ENCODE measurements at regions not wholly inside any gene's neighbourhood (a gene's known extent, or its start where the extent isn't known, plus 50 kb on each side); places are given as distances from the start of the nearest gene placed in this dataset.
A peak's percentile ranks its signal among the peaks of the same experiment; 100 is the strongest.

DNA sequence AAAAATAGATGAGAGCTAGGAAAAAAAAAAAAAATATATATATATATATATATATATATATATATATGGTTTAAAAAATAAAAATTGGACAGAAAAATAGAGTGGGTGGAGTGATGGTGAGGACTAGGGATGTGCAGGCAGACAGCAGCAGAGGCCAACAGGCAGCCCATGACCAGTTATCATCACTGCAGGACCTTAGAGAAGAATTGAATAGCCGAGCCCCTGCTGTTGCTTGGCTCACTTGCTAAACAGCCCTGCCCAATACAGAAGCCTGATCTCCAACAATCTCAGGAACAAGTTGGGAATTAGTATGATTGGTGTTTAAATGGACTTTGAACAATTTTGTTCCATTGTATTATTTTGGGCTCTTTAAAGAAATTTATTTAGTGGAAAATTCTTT is 967.5 kb upstream of the PIK3C3 start:
- no peak for DNase-seq (ENCODE audit: low read depth)
- no peak overlapping the region for H3K4me3 ChIP-seq (ENCODE audit: low read depth, low read length)
- TF ChIP-seq, protein P1, sequence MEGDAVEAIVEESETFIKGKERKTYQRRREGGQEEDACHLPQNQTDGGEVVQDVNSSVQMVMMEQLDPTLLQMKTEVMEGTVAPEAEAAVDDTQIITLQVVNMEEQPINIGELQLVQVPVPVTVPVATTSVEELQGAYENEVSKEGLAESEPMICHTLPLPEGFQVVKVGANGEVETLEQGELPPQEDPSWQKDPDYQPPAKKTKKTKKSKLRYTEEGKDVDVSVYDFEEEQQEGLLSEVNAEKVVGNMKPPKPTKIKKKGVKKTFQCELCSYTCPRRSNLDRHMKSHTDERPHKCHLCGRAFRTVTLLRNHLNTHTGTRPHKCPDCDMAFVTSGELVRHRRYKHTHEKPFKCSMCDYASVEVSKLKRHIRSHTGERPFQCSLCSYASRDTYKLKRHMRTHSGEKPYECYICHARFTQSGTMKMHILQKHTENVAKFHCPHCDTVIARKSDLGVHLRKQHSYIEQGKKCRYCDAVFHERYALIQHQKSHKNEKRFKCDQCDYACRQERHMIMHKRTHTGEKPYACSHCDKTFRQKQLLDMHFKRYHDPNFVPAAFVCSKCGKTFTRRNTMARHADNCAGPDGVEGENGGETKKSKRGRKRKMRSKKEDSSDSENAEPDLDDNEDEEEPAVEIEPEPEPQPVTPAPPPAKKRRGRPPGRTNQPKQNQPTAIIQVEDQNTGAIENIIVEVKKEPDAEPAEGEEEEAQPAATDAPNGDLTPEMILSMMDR (conservative IDR thresholded peaks at IDR 0.05; ENCODE audit: low read depth, low read length), result no peak

DNA sequence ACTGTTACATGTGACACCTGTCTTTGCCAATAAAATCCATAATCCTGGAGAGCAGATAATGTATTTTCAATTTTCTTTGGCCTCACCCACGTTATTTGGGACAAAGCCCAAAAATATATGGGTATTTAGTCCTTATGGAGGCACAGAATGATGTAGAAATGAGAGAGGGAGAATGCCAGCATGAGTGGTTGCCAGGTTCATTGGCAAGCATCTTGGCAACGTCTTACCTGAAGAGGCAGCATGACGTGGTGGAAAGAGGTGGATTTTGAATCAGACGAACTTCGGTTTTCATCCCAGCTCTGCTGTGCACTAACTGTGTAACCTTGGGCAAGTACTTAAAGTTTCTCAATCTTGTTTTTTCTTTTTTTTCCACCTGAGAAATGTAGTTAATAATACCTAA is 969.6 kb upstream of the PIK3C3 start:
- H3K4me3 ChIP-seq (ENCODE audit: low read depth, low read length), result no peak overlapping the region
- TF ChIP-seq, protein P1 (conservative IDR thresholded peaks at IDR 0.05; ENCODE audit: low read depth, low read length), result no peak
- DNase-seq (ENCODE audit: low read depth), result no peak

DNA sequence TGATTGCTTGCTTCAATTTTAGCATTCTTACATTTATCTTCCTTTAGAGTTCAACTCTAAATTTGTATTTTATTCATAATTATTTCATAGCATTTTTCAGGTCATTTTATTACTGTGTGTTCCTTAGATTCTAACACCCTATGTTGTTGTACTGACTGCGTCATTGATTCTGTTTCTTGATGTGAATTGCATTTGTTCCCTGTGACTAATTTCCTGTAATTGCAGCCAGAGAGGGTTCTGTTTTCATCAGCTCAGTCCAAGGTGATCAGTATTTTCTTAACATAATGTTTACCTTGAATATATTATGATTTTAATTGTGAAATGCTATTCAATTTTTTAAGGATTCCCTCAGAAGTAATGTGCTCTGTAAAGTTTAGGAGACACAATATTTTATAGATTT is 970.2 kb upstream of the PIK3C3 start:
- TF ChIP-seq, protein P1 (conservative IDR thresholded peaks at IDR 0.05; ENCODE audit: low read depth, low read length), result no peak
- H3K4me3 ChIP-seq (ENCODE audit: low read depth, low read length), result no peak overlapping the region
- DNase-seq (ENCODE audit: low read depth), result peak; percentile 87

DNA sequence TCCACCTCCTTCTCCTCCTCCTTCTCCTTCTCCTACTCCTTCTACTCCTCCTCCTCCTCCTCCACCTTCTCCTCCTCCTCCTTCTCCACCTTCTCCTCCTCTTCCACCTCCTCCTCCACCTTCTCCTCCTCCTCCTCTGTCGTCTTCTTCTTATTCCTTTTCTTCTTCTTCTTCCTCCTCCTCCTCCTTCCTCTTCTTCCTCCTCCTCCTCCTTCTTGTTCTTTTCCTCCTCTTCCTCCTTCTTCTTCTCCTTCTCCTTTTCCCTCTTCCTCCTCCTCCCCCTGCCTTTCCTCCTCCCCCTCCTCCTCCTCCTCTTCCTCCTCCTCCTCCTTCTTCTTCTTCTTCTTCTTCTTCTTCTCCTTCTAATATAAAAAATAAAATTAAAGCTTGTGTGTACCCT is 971.2 kb upstream of the PIK3C3 start:
- TF ChIP-seq, protein P1 (conservative IDR thresholded peaks at IDR 0.05; ENCODE audit: low read depth, low read length), result no peak

DNA sequence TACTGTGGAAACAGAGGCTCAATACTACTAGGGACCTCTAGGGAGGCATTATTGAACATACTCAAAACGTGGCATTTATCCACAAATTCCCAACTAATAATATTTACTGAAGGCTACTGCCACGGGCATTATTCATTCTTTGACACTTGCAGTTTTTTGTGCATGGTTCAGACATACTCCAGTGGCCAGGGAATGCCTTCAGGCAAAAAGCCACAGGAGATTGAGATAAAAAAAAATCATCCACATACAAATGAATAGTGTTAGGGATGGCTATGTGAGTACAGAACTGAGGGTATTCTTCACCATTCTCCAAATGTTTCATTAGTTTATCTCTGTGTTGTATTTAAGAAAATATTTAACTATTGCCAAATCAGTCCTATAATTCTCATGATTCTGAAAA is 974.9 kb upstream of the PIK3C3 start:
- TF ChIP-seq, protein P1 (conservative IDR thresholded peaks at IDR 0.05; ENCODE audit: low read depth, low read length), result no peak
- no peak overlapping the region for H3K4me3 ChIP-seq (ENCODE audit: low read depth, low read length)
- DNase-seq (ENCODE audit: low read depth), result no peak

More for the DNA sequence above, 971.2 kb upstream of the PIK3C3 start:
- H3K4me3 ChIP-seq (ENCODE audit: low read depth, low read length), result no peak overlapping the region
- DNase-seq (ENCODE audit: low read depth), result no peak

DNA sequence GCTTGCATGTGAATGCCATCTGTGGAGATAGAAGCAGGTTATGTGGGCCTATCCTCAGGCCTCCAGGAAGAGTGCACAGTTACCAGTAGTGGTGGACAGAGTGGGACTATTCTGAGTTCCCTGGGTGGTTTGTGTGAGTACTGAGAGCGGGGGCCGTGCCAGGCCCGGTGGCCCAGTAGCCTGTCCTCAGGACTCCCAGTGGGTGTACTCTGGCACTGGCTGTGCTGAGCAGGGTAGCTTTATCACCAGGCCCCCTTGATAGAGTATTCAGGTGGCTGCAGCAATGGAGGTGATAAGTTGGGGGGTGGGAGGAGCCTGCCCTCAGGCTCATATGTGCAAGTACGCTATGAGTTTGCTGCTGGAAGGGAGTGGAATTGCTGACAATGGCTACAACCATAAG is 979.0 kb upstream of the PIK3C3 start:
- DNase-seq (ENCODE audit: low read depth), result no peak
- TF ChIP-seq, protein P1 (conservative IDR thresholded peaks at IDR 0.05; ENCODE audit: low read depth, low read length), result no peak

DNA sequence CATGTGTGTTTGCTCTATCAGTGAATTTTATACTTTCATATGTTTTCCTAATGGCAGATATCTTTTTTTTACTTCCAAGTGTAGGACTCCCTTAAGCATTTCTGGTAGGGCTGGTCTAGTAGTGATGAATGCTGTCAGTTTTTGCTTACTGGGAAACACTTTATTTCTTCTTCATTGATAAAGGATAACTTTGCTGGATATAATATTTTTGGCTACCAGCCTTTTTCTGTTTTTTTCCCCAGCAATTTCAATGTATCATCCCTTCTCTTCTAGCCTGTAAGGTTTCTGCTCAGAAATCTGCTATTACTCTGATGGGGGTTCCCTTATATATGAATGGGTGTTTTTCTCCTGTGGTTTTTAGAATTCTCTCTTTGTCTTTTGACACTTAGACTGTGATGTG is 980.6 kb upstream of the PIK3C3 start:
- DNase-seq (ENCODE audit: low read depth), result no peak
- no peak overlapping the region for H3K4me3 ChIP-seq (ENCODE audit: low read depth, low read length)
- TF ChIP-seq, protein P1 (conservative IDR thresholded peaks at IDR 0.05; ENCODE audit: low read depth, low read length), result no peak

More for the DNA sequence above, 979.0 kb upstream of the PIK3C3 start:
- H3K4me3 ChIP-seq (ENCODE audit: low read depth, low read length), result no peak overlapping the region
